ENCODE measurements at regions not wholly inside any gene's neighbourhood (a gene's known extent, or its start where the extent isn't known, plus 50 kb on each side); places are given as distances from the start of the nearest gene placed in this dataset.

DNA sequence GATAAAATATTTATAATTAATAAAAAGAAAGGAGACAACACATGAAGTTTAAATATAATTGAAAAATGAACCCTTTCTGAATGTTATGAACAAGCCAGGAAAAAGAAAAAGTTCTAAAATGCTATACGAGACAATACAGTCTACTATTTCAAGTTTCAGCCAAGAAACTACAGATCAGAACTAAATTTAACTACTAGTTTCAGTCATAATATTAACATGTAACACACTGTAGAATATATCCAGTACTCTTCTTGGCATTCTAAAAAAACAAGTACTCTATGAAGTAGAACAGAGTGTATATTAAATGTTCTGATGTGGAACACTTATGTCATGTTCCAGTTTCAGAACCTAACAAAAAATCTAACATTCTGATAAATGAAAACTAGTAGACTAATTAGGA is 679.7 kb downstream of the FAT4 start (continued):
- no peak for TF ChIP-seq NAIF1 (CRISPR knock-in tag; IDR thresholded peaks at IDR 0.05; ENCODE audit: borderline replicate concordance)
- TF ChIP-seq RAD51 (IDR thresholded peaks at IDR 0.05; ENCODE audit: borderline replicate concordance): no peak
- TF ChIP-seq, protein P1, sequence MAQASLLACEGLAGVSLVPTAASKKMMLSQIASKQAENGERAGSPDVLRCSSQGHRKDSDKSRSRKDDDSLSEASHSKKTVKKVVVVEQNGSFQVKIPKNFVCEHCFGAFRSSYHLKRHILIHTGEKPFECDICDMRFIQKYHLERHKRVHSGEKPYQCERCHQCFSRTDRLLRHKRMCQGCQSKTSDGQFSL (CRISPR knock-in tag; IDR thresholded peaks at IDR 0.05): no peak
- TF ChIP-seq SAFB2 (CRISPR knock-in tag; IDR thresholded peaks at IDR 0.05; ENCODE audit: borderline replicate concordance, low read depth): no peak
- no peak for TF ChIP-seq ZNF446 (CRISPR knock-in tag; IDR thresholded peaks at IDR 0.05)

DNA sequence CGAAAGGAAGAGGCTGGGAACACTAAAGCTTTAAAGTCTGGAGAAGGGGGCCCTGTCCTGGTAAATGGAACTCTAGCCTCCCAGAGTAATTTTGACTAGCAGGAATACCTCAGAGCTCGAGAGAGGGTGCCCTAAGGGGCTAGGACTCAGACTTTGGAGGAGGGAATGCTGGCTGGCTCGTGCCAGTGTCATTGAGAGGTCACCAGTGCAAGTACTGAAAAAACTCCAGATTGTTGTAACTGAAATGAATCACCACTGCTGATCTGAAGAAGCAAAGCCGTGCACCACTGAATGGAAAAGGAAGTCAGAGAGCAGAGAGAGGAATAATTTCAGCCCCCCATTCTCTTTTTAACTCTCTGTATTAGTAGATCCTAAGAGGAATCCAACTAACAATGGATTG is 690.2 kb downstream of the FAT4 start:
- BruUV-seq (replicated peaks): no TSS peak
- no peak for TF ChIP-seq BORCS8-MEF2B (CRISPR knock-in tag; IDR thresholded peaks at IDR 0.05)
- TF ChIP-seq SETDB1 (CRISPR knock-in tag; IDR thresholded peaks at IDR 0.05; ENCODE audit: borderline replicate concordance): no peak
- TF ChIP-seq, protein P2, sequence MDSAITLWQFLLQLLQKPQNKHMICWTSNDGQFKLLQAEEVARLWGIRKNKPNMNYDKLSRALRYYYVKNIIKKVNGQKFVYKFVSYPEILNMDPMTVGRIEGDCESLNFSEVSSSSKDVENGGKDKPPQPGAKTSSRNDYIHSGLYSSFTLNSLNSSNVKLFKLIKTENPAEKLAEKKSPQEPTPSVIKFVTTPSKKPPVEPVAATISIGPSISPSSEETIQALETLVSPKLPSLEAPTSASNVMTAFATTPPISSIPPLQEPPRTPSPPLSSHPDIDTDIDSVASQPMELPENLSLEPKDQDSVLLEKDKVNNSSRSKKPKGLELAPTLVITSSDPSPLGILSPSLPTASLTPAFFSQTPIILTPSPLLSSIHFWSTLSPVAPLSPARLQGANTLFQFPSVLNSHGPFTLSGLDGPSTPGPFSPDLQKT (CRISPR knock-in tag; IDR thresholded peaks at IDR 0.05; ENCODE audit: borderline replicate concordance): no peak
- no peak for TF ChIP-seq MTF2 (CRISPR knock-in tag; IDR thresholded peaks at IDR 0.05; ENCODE audit: borderline replicate concordance)
- TF ChIP-seq ZNF773 (CRISPR knock-in tag; IDR thresholded peaks at IDR 0.05; ENCODE audit: borderline replicate concordance): no peak
- TF ChIP-seq NBN (conservative IDR thresholded peaks at IDR 0.05): no peak
- TF ChIP-seq ZC3H4 (CRISPR knock-in tag; IDR thresholded peaks at IDR 0.05; ENCODE audit: borderline replicate concordance): no peak
- no peak for TF ChIP-seq PREB (CRISPR knock-in tag; IDR thresholded peaks at IDR 0.05)
- TF ChIP-seq HOXA3 (CRISPR knock-in tag; IDR thresholded peaks at IDR 0.05): no peak
- TF ChIP-seq ZNF737 (CRISPR knock-in tag; IDR thresholded peaks at IDR 0.05; ENCODE audit: borderline replicate concordance): no peak
- no peak for TF ChIP-seq ATF3 (CRISPR knock-in tag; IDR thresholded peaks at IDR 0.05)
- TF ChIP-seq CENPX (CRISPR knock-in tag; IDR thresholded peaks at IDR 0.05): no peak
- TF ChIP-seq CHD2 (IDR thresholded peaks at IDR 0.05; ENCODE audit: low read depth, low read length): no peak
- no peak for TF ChIP-seq ADNP (CRISPR knock-in tag; IDR thresholded peaks at IDR 0.05)
- TF ChIP-seq CEBPZ (IDR thresholded peaks at IDR 0.05; ENCODE audit: low read length): no peak

More for the DNA sequence above, 690.2 kb downstream of the FAT4 start:
- no peaks in the 10 kb centered on the region for H3K4me1 ChIP-seq (ENCODE audit: insufficient read depth, low read length)
- H3K4me3 ChIP-seq (replicated peaks in 1 of 3; ENCODE audit: insufficient read depth in 1 of 3, low read depth in 2 of 3, low read length in 3 of 3): no peak overlapping the region
- FAIRE-seq (no peak), DNase-seq (ENCODE audit: low spot score) (no peak), ATAC-seq (no peak)
- 1% methylated on average over 4 of the region's 4 CpGs for WGBS (ENCODE audit: low lambda C conversion rate)
- no peak overlapping the region for H3K9ac ChIP-seq (ENCODE audit: insufficient read depth, low read depth, low read length)
- H3K9me3 ChIP-seq (ENCODE audit: low read length): no peaks in the 10 kb centered on the region
- H2AFZ ChIP-seq (ENCODE audit: low read length): no peak overlapping the region
- in situ Hi-C loops (cut with HindIII; ENCODE audit: extremely low pct_ligation_motif_present, low pct_unique_long_range_greater_than_20kb) (no loop called here), intact Hi-C loops (cut with micrococcal nuclease; ENCODE audit: unreplicated experiment) (no loop called here)
- H3K79me2 ChIP-seq (ENCODE audit: insufficient read depth, low read length): no peaks in the 10 kb centered on the region
- no peak overlapping the region for H3K4me2 ChIP-seq (ENCODE audit: low read depth, low read length)
- CTCF ChIA-PET (ENCODE audit: low intra/inter-chr PET ratio, low total read pairs): no interaction called here
- no peaks in the 10 kb centered on the region for H3K27me3 ChIP-seq (ENCODE audit: control insufficient read depth in 1 of 2, insufficient read depth in 2 of 2, low read length in 2 of 2)
- no peaks in the 10 kb centered on the region for H3K36me3 ChIP-seq (replicated peaks in 1 of 2; ENCODE audit: control insufficient read depth in 1 of 2, insufficient read depth in 2 of 2, low read length in 2 of 2)
- no peaks in the 10 kb centered on the region for H4K20me1 ChIP-seq (ENCODE audit: insufficient read depth, low read length)
- no peak overlapping the region for H3K27ac ChIP-seq (ENCODE audit: extremely low read length, insufficient read depth, low read length)
- POLR2A ChIA-PET: no interaction called here
